Tibial artery (tissue), 4 donors: ENCODE measurements at regions not wholly inside any gene's neighbourhood (a gene's known extent, or its start where the extent isn't known, plus 50 kb on each side); places are given as distances from the start of the nearest gene placed in this dataset.

Experiments
- DNase-seq, 2 donors: peaks; one replicate each; pipeline ENCODE4 v3.0.0-alpha.2; 2019
- H3K27ac ChIP-seq, 2 donors: fragments of 200-600 bp; sonication (generic) in 1 of 2; 1 replicate in 1 of 2; 2 replicates in 1 of 2; pipeline ENCODE4 v1.5.1; 2018 to 2019; ENCODE audit warnings: mild to moderate bottlenecking in 1 of 2
- H3K27me3 ChIP-seq, 2 donors: fragments of 200-600 bp; sonication (generic) in 1 of 2; one replicate each; pipeline versions ENCODE4 v1.5.1 to v1.6.0; 2016 to 2019
- H3K36me3 ChIP-seq, 3 donors: fragments of 200-600 bp; sonication (generic) in 2 of 3; one replicate each; pipeline ENCODE4 v1.5.1; 2016 to 2019; ENCODE audit warnings: mild to moderate bottlenecking in 2 of 3
- H3K4me1 ChIP-seq, 4 donors: fragments of 200-600 bp; sonication (generic) in 2 of 4; 1 replicate in 3 of 4; 2 replicates in 1 of 4; pipeline ENCODE4 v1.5.1; 2016 to 2019
- H3K4me3 ChIP-seq, 2 donors: fragments of 200-600 bp; sonication (generic) in 1 of 2; 1 replicate in 1 of 2; 2 replicates in 1 of 2; pipeline ENCODE4 v1.5.1; 2018 to 2019; ENCODE audit warnings: mild to moderate bottlenecking in 2 of 2
- H3K9me3 ChIP-seq, 3 donors: fragments of 200-600 bp; sonication (generic) in 1 of 3; one replicate each; pipeline ENCODE4 v1.5.1; 2016 to 2019
- intact Hi-C: fragments of 100-400 bp; cut with DNase I; formaldehyde crosslinking; loops from one replicate; pipeline ENCODE4 v1.15.0; 2023; ENCODE audit warnings: low total_unique reads
- TF ChIP-seq, protein P1 (sequence below), 2 experiments: fragments of 200-600 bp in 1 of 2; fragments of 450-650 bp in 1 of 2; IDR thresholded peaks; one replicate each; pipeline ENCODE4 v1.5.1; 2017 to 2019; ENCODE audit warnings: antibody characterized with exemption in 2 of 2, mild to moderate bottlenecking in 1 of 2, moderate library complexity in 1 of 2

DNA sequence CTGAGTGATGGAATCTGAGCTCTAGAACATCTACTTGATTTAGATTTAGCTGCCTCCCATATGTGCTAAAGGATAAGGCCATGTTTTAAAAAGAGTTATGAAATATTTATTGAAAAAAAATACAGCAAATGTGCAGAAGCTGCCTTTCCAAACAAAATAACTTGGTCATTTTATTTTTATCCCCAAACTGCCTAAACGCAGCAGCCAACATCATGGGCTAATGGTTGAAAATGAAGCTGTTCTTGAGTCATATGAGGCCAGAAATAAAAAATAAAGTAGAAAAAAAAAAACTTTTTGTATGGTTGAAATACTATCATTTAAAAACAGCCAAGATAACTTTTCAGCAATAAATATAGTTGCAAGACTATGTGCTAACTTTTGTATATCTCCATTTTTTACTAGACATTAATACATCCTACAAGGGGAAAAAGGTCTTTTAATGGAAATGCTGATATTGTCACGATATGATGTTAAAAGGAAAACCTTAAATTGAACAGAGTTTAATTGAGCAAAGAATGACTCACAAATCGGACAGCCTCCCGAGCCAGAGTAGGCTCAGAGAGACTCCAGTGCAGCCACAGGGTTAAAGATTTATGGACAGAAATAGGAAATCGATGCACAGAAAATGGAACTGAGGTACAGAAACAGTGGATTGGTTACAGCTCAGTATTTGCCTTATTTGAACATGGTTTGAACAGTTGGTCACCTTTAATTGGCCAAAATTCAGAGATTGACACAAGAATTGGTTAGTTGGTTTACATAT is 305.8 kb downstream of the MDFIC start:
- no peaks in the 10 kb centered on the region for H3K9me3 ChIP-seq
- no peak for DNase-seq
- H3K27ac ChIP-seq: peak overlapping the region in 1 of 2 donors; percentile 5
- no peaks in the 10 kb centered on the region for H3K36me3 ChIP-seq
- H3K4me1 ChIP-seq: peaks cover 0 to 18% (median 4%) of the 10 kb centered on the region in 4 donors
- intact Hi-C loops: no loop called here
- H3K4me3 ChIP-seq: no peak overlapping the region
- TF ChIP-seq, protein P1, sequence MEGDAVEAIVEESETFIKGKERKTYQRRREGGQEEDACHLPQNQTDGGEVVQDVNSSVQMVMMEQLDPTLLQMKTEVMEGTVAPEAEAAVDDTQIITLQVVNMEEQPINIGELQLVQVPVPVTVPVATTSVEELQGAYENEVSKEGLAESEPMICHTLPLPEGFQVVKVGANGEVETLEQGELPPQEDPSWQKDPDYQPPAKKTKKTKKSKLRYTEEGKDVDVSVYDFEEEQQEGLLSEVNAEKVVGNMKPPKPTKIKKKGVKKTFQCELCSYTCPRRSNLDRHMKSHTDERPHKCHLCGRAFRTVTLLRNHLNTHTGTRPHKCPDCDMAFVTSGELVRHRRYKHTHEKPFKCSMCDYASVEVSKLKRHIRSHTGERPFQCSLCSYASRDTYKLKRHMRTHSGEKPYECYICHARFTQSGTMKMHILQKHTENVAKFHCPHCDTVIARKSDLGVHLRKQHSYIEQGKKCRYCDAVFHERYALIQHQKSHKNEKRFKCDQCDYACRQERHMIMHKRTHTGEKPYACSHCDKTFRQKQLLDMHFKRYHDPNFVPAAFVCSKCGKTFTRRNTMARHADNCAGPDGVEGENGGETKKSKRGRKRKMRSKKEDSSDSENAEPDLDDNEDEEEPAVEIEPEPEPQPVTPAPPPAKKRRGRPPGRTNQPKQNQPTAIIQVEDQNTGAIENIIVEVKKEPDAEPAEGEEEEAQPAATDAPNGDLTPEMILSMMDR (IDR thresholded peaks at IDR 0.05): no peak
- no peaks in the 10 kb centered on the region for H3K27me3 ChIP-seq

- Histone ChIP-seq H3K4me3 (no peak overlapping the region), H3K27me3 (no peaks in the 10 kb centered on the region), H3K27ac (no peak overlapping the region), H3K4me1 (peaks cover 0 to 18% (median 4%) of the 10 kb centered on the region in 4 donors), H3K9me3 (no peaks in the 10 kb centered on the region), H3K36me3 (no peaks in the 10 kb centered on the region)
- no peak for DNase-seq
- intact Hi-C loops: no loop called here
- TF ChIP-seq, protein P1 (IDR thresholded peaks at IDR 0.05): no peak
Observed at GRCh38 chr7:115226410-115226809, 304.5 kb downstream of the MDFIC start.

GRCh38 chr7:115224922-115225321 is 303.0 kb downstream of the MDFIC start:
- H3K27me3 ChIP-seq: no peaks in the 10 kb centered on the region
- no peaks in the 10 kb centered on the region for H3K9me3 ChIP-seq
- intact Hi-C loops: no loop called here
- peaks cover 0 to 14% (median 4%) of the 10 kb centered on the region in 4 donors for H3K4me1 ChIP-seq
- no peak overlapping the region for H3K4me3 ChIP-seq
- no peaks in the 10 kb centered on the region for H3K36me3 ChIP-seq
- H3K27ac ChIP-seq: no peak overlapping the region
- no peak for DNase-seq
- TF ChIP-seq, protein P1 (IDR thresholded peaks at IDR 0.05): no peak

DNA sequence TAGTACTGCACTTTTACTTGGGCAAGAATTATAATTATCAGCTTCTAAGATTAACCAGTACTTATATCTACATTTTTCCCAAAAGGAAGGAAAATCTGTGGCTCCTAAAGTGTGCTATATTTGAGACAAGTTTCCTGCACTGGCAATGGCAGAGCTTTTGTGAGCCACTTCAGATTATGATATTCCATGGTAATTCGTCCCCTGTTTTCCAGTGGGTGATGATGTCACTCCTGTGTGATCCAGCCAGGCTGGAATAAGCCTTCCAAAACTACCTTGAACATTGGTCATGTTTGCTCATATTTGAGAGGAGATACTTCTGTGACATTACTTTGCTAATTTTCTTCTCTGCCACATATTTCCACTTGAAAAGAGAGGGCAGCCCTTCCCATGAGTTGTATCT is 302.1 kb downstream of the MDFIC start:
- Histone ChIP-seq H3K9me3 (no peaks in the 10 kb centered on the region), H3K36me3 (no peaks in the 10 kb centered on the region), H3K27me3 (no peaks in the 10 kb centered on the region), H3K4me3 (no peak overlapping the region), H3K27ac (no peak overlapping the region), H3K4me1 (peaks cover 0 to 14% (median 4%) of the 10 kb centered on the region in 4 donors)
- TF ChIP-seq, protein P1 (IDR thresholded peaks at IDR 0.05): no peak
- DNase-seq: no peak
- intact Hi-C loops: no loop called here

DNA sequence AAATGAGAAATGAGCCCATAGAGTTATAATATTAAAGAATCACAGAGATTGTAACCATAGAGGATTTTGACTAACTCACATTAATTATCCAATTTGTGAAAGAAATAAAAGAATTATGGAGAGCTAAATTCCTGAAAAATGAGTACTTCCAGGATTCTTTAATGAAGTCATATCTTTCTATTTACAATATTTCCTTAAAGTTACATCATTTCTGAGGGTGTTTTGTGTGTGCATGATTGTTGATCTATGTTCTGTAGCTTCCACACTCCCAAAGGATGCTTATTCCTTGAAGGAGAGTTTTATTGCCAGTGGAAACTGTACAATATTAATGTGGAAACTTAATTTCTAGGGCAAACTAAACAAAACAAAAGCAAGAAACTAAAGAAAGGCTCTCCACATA is 299.6 kb downstream of the MDFIC start:
- TF ChIP-seq, protein P1 (IDR thresholded peaks at IDR 0.05): no peak
- Histone ChIP-seq H3K4me1 (no peaks in the 10 kb centered on the region), H3K27ac (no peak overlapping the region), H3K4me3 (no peak overlapping the region), H3K27me3 (no peaks in the 10 kb centered on the region), H3K9me3 (no peaks in the 10 kb centered on the region), H3K36me3 (no peaks in the 10 kb centered on the region)
- DNase-seq: no peak
- intact Hi-C loops: no loop called here
